ENCODE measurements at regions not wholly inside any gene's neighbourhood (a gene's known extent, or its start where the extent isn't known, plus 50 kb on each side); places are given as distances from the start of the nearest gene placed in this dataset.

DNA sequence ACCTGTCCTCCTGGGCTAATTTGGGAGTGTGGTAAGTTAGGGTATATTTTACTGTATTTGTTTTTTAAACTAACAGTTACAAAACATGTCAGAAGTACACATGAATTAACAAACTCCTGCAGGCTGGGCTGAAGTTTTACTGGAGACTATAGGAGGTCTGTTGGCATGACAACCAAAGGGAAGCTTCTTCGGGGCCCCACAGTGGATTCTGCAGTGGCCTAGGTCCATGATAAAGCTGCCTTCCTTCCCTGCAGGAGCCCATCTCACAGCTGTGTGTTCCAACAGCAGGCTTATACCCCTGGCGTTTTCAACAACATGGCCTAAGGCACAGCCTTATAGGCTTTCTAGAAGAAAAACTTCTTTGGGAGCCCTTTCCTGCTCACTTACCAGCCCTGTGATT lies 128.0 kb upstream of the SETBP1 start:
- ATAC-seq (no peak), DNase-seq (no peak)
- H3K27ac ChIP-seq, result no peak overlapping the region
- H3K36me3 ChIP-seq, result no peaks in the 10 kb centered on the region
- no peaks in the 10 kb centered on the region for H3K9me3 ChIP-seq
- H3K27me3 ChIP-seq, result no peaks in the 10 kb centered on the region
- in situ Hi-C loops (cut with MboI; ENCODE audit: low sequenced_read_pairs in 4 of 4), result no loop called here
- intact Hi-C loops (cut with DNase I; ENCODE audit: low total_unique reads), result no loop called here
- H3K4me1 ChIP-seq, result no peaks in the 10 kb centered on the region
- TF ChIP-seq, protein P1, sequence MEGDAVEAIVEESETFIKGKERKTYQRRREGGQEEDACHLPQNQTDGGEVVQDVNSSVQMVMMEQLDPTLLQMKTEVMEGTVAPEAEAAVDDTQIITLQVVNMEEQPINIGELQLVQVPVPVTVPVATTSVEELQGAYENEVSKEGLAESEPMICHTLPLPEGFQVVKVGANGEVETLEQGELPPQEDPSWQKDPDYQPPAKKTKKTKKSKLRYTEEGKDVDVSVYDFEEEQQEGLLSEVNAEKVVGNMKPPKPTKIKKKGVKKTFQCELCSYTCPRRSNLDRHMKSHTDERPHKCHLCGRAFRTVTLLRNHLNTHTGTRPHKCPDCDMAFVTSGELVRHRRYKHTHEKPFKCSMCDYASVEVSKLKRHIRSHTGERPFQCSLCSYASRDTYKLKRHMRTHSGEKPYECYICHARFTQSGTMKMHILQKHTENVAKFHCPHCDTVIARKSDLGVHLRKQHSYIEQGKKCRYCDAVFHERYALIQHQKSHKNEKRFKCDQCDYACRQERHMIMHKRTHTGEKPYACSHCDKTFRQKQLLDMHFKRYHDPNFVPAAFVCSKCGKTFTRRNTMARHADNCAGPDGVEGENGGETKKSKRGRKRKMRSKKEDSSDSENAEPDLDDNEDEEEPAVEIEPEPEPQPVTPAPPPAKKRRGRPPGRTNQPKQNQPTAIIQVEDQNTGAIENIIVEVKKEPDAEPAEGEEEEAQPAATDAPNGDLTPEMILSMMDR (IDR thresholded peaks at IDR 0.05 in 4 of 5, conservative IDR thresholded peaks at IDR 0.05 in 1 of 5), result no peak
- TF ChIP-seq POLR2A (IDR thresholded peaks at IDR 0.05), result no peak
- no peak overlapping the region for H3K4me3 ChIP-seq

DNA sequence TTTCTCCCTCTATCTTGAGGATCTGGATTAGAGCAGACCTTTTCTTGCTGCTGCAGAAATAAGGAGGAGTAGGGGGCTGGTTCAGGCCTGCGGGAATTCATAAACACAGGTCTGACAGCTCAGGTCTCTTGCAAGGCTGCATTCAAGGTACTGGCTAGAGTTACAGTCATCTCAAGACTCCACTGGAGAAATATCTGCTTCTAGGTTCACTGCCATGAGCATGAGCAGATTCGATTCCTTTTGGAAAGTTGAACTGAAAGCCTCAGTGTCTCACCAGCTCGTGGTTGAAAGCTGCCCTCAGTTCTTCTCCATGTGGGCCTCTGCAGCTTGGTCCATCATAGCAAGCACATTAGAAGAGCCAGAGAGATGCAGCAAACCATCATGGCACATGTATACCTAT lies 124.4 kb upstream of the SETBP1 start:
- Histone ChIP-seq H3K27ac (no peak overlapping the region), H3K9me3 (no peaks in the 10 kb centered on the region), H3K4me1 (no peaks in the 10 kb centered on the region), H3K27me3 (no peaks in the 10 kb centered on the region), H3K36me3 (no peaks in the 10 kb centered on the region), H3K4me3 (no peak overlapping the region)
- no peak for DNase-seq
- in situ Hi-C loops (cut with MboI; ENCODE audit: low sequenced_read_pairs in 4 of 4) (no loop called here), intact Hi-C loops (cut with DNase I; ENCODE audit: low total_unique reads) (no loop called here)
- ATAC-seq, result no peak
- TF ChIP-seq, protein P1 (IDR thresholded peaks at IDR 0.05 in 4 of 5, conservative IDR thresholded peaks at IDR 0.05 in 1 of 5), result no peak
- no peak for TF ChIP-seq POLR2A (IDR thresholded peaks at IDR 0.05)

DNA sequence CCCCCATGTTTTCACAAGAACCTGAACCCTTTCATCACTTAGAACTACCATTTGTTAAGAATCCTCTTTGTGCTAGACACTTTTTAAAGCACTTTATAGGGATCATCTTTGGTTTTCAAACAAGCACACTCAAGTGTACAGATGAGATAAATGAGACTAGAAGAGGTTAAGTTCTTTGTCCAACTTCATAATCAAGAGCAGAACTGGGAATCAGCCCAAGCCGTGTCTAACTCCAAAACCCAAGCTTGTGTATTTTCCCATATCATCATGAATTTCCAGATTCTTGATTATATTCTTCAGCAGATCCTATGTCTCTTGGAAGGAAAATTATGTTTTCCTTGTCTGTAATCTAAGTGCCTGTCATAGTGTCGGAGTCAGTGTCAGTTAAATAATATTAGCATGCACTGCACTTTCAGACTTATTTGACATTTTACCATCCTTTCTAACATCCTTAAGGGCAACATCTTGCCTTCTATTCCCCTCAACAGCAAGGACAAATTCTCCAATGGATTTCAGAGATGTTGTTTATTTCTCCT lies 123.0 kb upstream of the SETBP1 start:
- no peak for TF ChIP-seq POLR2A (IDR thresholded peaks at IDR 0.05)
- TF ChIP-seq, protein P1 (IDR thresholded peaks at IDR 0.05 in 4 of 5, conservative IDR thresholded peaks at IDR 0.05 in 1 of 5), result no peak
- Histone ChIP-seq H3K36me3 (no peaks in the 10 kb centered on the region), H3K4me1 (no peaks in the 10 kb centered on the region), H3K9me3 (no peaks in the 10 kb centered on the region), H3K4me3 (no peak overlapping the region), H3K27ac (no peak overlapping the region), H3K27me3 (no peaks in the 10 kb centered on the region)
- no peak for DNase-seq
- ATAC-seq, result no peak
- intact Hi-C loops (cut with DNase I; ENCODE audit: low total_unique reads), result no loop called here
- in situ Hi-C loops (cut with MboI; ENCODE audit: low sequenced_read_pairs in 4 of 4), result no loop called here

DNA sequence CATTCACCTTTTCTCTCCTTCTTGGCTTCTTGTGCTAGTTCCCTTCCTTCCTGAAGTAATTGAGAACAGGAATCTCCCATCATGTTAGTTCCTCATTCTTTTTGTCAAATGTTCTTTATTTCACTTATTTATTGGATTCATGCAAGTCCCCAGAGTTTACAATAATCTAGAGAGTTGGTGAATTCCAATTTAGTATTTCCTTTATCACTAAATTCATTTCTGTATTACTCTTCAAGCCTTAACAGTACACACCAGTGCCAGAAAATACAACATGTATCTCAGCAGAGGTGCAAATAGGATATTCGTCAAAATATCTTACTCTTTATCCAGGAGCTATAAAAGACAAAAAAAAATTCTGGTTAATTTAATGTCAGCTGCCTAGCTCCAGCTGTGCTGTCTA lies 121.9 kb upstream of the SETBP1 start:
- ATAC-seq (no peak), DNase-seq (no peak)
- no peaks in the 10 kb centered on the region for H3K27me3 ChIP-seq
- H3K4me1 ChIP-seq, result no peaks in the 10 kb centered on the region
- H3K4me3 ChIP-seq, result no peak overlapping the region
- no peaks in the 10 kb centered on the region for H3K36me3 ChIP-seq
- in situ Hi-C loops (cut with MboI; ENCODE audit: low sequenced_read_pairs in 4 of 4), result no loop called here
- H3K27ac ChIP-seq, result no peak overlapping the region
- TF ChIP-seq POLR2A (IDR thresholded peaks at IDR 0.05), result no peak
- TF ChIP-seq, protein P1 (IDR thresholded peaks at IDR 0.05 in 4 of 5, conservative IDR thresholded peaks at IDR 0.05 in 1 of 5), result no peak
- no peaks in the 10 kb centered on the region for H3K9me3 ChIP-seq
- intact Hi-C loops (cut with DNase I; ENCODE audit: low total_unique reads), result no loop called here

DNA sequence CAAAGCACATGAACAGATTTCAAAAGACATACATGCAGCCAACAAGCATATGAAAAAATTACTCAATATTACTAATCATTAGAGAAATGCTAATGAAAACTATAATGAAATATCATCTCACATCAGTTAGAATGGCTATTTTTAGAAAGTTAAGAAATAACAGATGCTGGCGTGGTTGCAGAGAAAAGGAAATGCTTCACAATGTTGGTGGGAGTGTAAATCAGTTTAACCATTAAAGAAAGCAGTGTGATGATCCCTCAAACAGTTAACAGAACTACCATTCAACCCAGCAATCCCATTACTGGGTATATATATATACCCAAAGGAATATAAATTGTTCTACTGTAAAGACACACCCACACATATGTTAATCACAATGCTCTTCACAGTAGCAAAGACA lies 117.7 kb upstream of the SETBP1 start:
- Histone ChIP-seq H3K27ac (no peak overlapping the region), H3K36me3 (no peaks in the 10 kb centered on the region), H3K4me1 (no peaks in the 10 kb centered on the region), H3K9me3 (no peaks in the 10 kb centered on the region), H3K4me3 (no peak overlapping the region), H3K27me3 (no peaks in the 10 kb centered on the region)
- intact Hi-C loops (cut with DNase I; ENCODE audit: low total_unique reads), result no loop called here
- TF ChIP-seq, protein P1 (IDR thresholded peaks at IDR 0.05 in 4 of 5, conservative IDR thresholded peaks at IDR 0.05 in 1 of 5), result no peak
- no peak for TF ChIP-seq POLR2A (IDR thresholded peaks at IDR 0.05)
- ATAC-seq, result no peak
- in situ Hi-C loops (cut with MboI; ENCODE audit: low sequenced_read_pairs in 4 of 4), result no loop called here
- no peak for DNase-seq
